ENCODE measurements at regions not wholly inside any gene's neighbourhood (a gene's known extent, or its start where the extent isn't known, plus 50 kb on each side); places are given as distances from the start of the nearest gene placed in this dataset.

GRCh38 chr14:53462931-53463778 is 310.0 kb upstream of the DDHD1 start:
- no peak for DNase-seq (ENCODE audit: low read depth)

- no peak for DNase-seq (ENCODE audit: low read depth)
These were observed 308.7 kb upstream of the DDHD1 start for GRCh38 chr14:53461858-53462257.

GRCh38 chr14:53460544-53460943 is 307.4 kb upstream of the DDHD1 start:
- no peak for DNase-seq (ENCODE audit: low read depth)

GRCh38 chr14:53458368-53458814 is 305.3 kb upstream of the DDHD1 start:
- no peak for DNase-seq (ENCODE audit: low read depth)

- no peak for DNase-seq (ENCODE audit: low read depth)
These were observed 303.8 kb upstream of the DDHD1 start for GRCh38 chr14:53456931-53457330.

GRCh38 chr14:53452005-53452673 is 299.0 kb upstream of the DDHD1 start:
- DNase-seq (ENCODE audit: low read depth) = no peak

- DNase-seq (ENCODE audit: low read depth) = no peak
These were observed 297.7 kb upstream of the DDHD1 start for GRCh38 chr14:53450871-53451270.

GRCh38 chr14:53448682-53449081 is 295.6 kb upstream of the DDHD1 start:
- no peak for DNase-seq (ENCODE audit: low read depth)

- DNase-seq (ENCODE audit: low read depth) = no peak
These were observed 291.7 kb upstream of the DDHD1 start for GRCh38 chr14:53444677-53445312.

GRCh38 chr14:53441789-53442188 is 288.7 kb upstream of the DDHD1 start:
- no peak for DNase-seq (ENCODE audit: low read depth)

- no peak for DNase-seq (ENCODE audit: low read depth)
These were observed 284.7 kb upstream of the DDHD1 start for GRCh38 chr14:53437858-53438257.

GRCh38 chr14:53432378-53432802 is 279.3 kb upstream of the DDHD1 start:
- no peak for DNase-seq (ENCODE audit: low read depth)

- no peak for DNase-seq (ENCODE audit: low read depth)
These were observed 277.7 kb upstream of the DDHD1 start for GRCh38 chr14:53430870-53431269.

GRCh38 chr14:53412819-53413675 is 259.9 kb upstream of the DDHD1 start:
- no peak for DNase-seq (ENCODE audit: low read depth)

- no peak for DNase-seq (ENCODE audit: low read depth)
These were observed 258.0 kb upstream of the DDHD1 start for GRCh38 chr14:53411125-53411524.

- DNase-seq (ENCODE audit: low read depth) = no peak
These were observed 256.8 kb upstream of the DDHD1 start for GRCh38 chr14:53409969-53410368.

GRCh38 chr14:53409289-53409688 is 256.2 kb upstream of the DDHD1 start:
- DNase-seq (ENCODE audit: low read depth) = no peak

- no peak for DNase-seq (ENCODE audit: low read depth)
These were observed 255.2 kb upstream of the DDHD1 start for GRCh38 chr14:53408175-53408879.

- no peak for DNase-seq (ENCODE audit: low read depth)
These were observed 253.4 kb upstream of the DDHD1 start for GRCh38 chr14:53406519-53406918.

- DNase-seq (ENCODE audit: low read depth) = no peak
These were observed 248.5 kb upstream of the DDHD1 start for GRCh38 chr14:53401646-53402045.

- no peak for DNase-seq (ENCODE audit: low read depth)
These were observed 245.9 kb upstream of the DDHD1 start for GRCh38 chr14:53399057-53399456.
